ENCODE measurements at regions not wholly inside any gene's neighbourhood (a gene's known extent, or its start where the extent isn't known, plus 50 kb on each side); places are given as distances from the start of the nearest gene placed in this dataset.
"Not testable (repeated sequence)": the region's sequence is repeated elsewhere in the genome, so short reads cannot be mapped to it uniquely, and the experiment has no call there.

- DNase-seq (ENCODE audit: low read depth, low spot score), result not testable (repeated sequence)
These were observed 53.5 kb upstream of the JADE2 start for GRCh38 chr5:134471858-134472449.

GRCh38 chr5:134468921-134469400, 56.5 kb upstream of the JADE2 start:
- no peak for DNase-seq (ENCODE audit: low read depth, low spot score)

- no peak for DNase-seq (ENCODE audit: low read depth, low spot score)
These were observed 55.5 kb upstream of the CDKN2AIPNL start for GRCh38 chr5:134467231-134467630.

GRCh38 chr5:134466241-134467069, 54.8 kb upstream of the CDKN2AIPNL start:
- peak; percentile 95 for DNase-seq (ENCODE audit: low read depth, low spot score)

- peak; percentile 96 for DNase-seq (ENCODE audit: low read depth, low spot score)
These were observed 54.1 kb upstream of the CDKN2AIPNL start for GRCh38 chr5:134465816-134466240.

- no peak for DNase-seq (ENCODE audit: low read depth, low spot score)
These were observed 53.5 kb upstream of the CDKN2AIPNL start for GRCh38 chr5:134464988-134465815.

- no peak for DNase-seq (ENCODE audit: low read depth, low spot score)
These were observed 52.5 kb upstream of the CDKN2AIPNL start for GRCh38 chr5:134463991-134464760.

- no peak for DNase-seq (ENCODE audit: low read depth, low spot score)
These were observed 51.6 kb upstream of the CDKN2AIPNL start for GRCh38 chr5:134463176-134463720.

GRCh38 chr5:134462761-134463160, 51.1 kb upstream of the CDKN2AIPNL start:
- DNase-seq (ENCODE audit: low read depth, low spot score), result no peak

- no peak for DNase-seq (ENCODE audit: low read depth, low spot score)
These were observed 50.4 kb upstream of the CDKN2AIPNL start for GRCh38 chr5:134462047-134462575.

All from ELF-1 (cell line).